Trophoblast cell (in vitro differentiated cells and primary cell): ENCODE measurements at regions not wholly inside any gene's neighbourhood (a gene's known extent, or its start where the extent isn't known, plus 50 kb on each side); places are given as distances from the start of the nearest gene placed in this dataset.

ENCODE experiments used
- DNase-seq, 2 donors: peaks; one replicate each; pipeline ENCODE4 v3.0.0-alpha.2; 2016
- H2AFZ ChIP-seq: 2 replicates; pipeline ENCODE4 v1.6.1; 2013; ENCODE audit warnings: low read length, moderate library complexity, mild to moderate bottlenecking; ENCODE audit not compliant: insufficient read depth, poor library complexity
- H2AK5ac ChIP-seq: 2 replicates; pipeline ENCODE4 v1.6.1; 2013; ENCODE audit warnings: mild to moderate bottlenecking, low read length
- H2BK120ac ChIP-seq: 2 replicates; pipeline ENCODE4 v1.6.1; 2013; ENCODE audit warnings: low read length, mild to moderate bottlenecking, moderate library complexity; ENCODE audit not compliant: insufficient read depth, poor library complexity
- H2BK12ac ChIP-seq: 2 replicates; pipeline ENCODE4 v1.6.1; 2013; ENCODE audit warnings: mild to moderate bottlenecking, low read length, moderate library complexity
- H2BK5ac ChIP-seq: 2 replicates; pipeline ENCODE4 v1.6.1; 2013; ENCODE audit warnings: low read length, low read depth, moderate library complexity, mild to moderate bottlenecking; ENCODE audit not compliant: poor library complexity
- H3K14ac ChIP-seq: 2 replicates; pipeline ENCODE4 v1.6.1; 2013; ENCODE audit warnings: mild to moderate bottlenecking, low read length
- H3K18ac ChIP-seq: 2 replicates; pipeline ENCODE4 v1.6.1; 2013; ENCODE audit warnings: mild to moderate bottlenecking, low read length
- H3K23ac ChIP-seq: 2 replicates; pipeline ENCODE4 v1.6.1; 2013; ENCODE audit warnings: low read length
- H3K27ac ChIP-seq: 2 replicates; pipeline ENCODE4 v1.5.1; 2013; ENCODE audit warnings: low read depth, mild to moderate bottlenecking, inconsistent platforms, low read length, moderate library complexity
- H3K27me3 ChIP-seq: 2 replicates; pipeline ENCODE4 v1.6.1; 2013; ENCODE audit warnings: inconsistent platforms, mild to moderate bottlenecking, low read length, moderate library complexity; ENCODE audit not compliant: insufficient read depth
- H3K36me3 ChIP-seq, 2 experiments: 1 replicate in 1 of 2; 2 replicates in 1 of 2; pipeline ENCODE4 v1.6.1; 2013; ENCODE audit warnings: low read length in 2 of 2, mild to moderate bottlenecking in 2 of 2, moderate library complexity in 1 of 2; ENCODE audit not compliant: insufficient read depth in 2 of 2, control insufficient read depth in 1 of 2
- H3K4ac ChIP-seq: 2 replicates; pipeline ENCODE4 v1.6.1; 2013; ENCODE audit warnings: low read depth, mild to moderate bottlenecking, low read length, moderate library complexity
- H3K4me1 ChIP-seq, 2 experiments: 1 replicate in 1 of 2; 2 replicates in 1 of 2; pipeline ENCODE4 v1.6.1; 2013; ENCODE audit warnings: low read length in 2 of 2, mild to moderate bottlenecking in 2 of 2, moderate library complexity in 1 of 2; ENCODE audit not compliant: insufficient read depth in 2 of 2, control insufficient read depth in 1 of 2
- H3K4me2 ChIP-seq: 2 replicates; pipeline ENCODE4 v1.6.1; 2013; ENCODE audit warnings: inconsistent platforms, mild to moderate bottlenecking, low read length, moderate library complexity
- H3K4me3 ChIP-seq: 2 replicates; pipeline ENCODE4 v1.5.1; 2013; ENCODE audit warnings: mild to moderate bottlenecking, low read depth, low read length, inconsistent platforms
- H3K79me1 ChIP-seq: one replicate; pipeline ENCODE4 v1.6.1; 2013; ENCODE audit warnings: low read length
- H3K79me2 ChIP-seq: 2 replicates; pipeline ENCODE4 v1.6.1; 2013; ENCODE audit warnings: low read length, mild to moderate bottlenecking; ENCODE audit not compliant: control insufficient read depth, insufficient read depth, poor library complexity
- H3K9ac ChIP-seq: 2 replicates; pipeline ENCODE4 v1.6.1; 2013; ENCODE audit warnings: mild to moderate bottlenecking, low read length
- H3K9me3 ChIP-seq: 2 replicates; pipeline ENCODE4 v1.6.1; 2013; ENCODE audit warnings: low read depth, mild to moderate bottlenecking, control low read depth, inconsistent platforms, low read length; ENCODE audit not compliant: insufficient read depth
- H4K12ac ChIP-seq: 2 replicates; pipeline ENCODE4 v1.6.1; 2013; ENCODE audit warnings: low read depth, mild to moderate bottlenecking, low read length, moderate library complexity
- H4K8ac ChIP-seq: 2 replicates; pipeline ENCODE4 v1.6.1; 2013; ENCODE audit warnings: low read depth, mild to moderate bottlenecking, low read length, moderate library complexity
- H4K91ac ChIP-seq: one replicate; pipeline ENCODE4 v1.6.1; 2013; ENCODE audit warnings: low read depth, mild to moderate bottlenecking, low read length, moderate library complexity
- WGBS: extraction: QIAGEN DNeasy Blood & Tissue Kit; methylation state at CpG from one replicate; pipeline ENCODE4 v1.1.7; 2013; ENCODE audit warnings: missing lambda C conversion rate; ENCODE audit not compliant: insufficient read length, insufficient coverage; ENCODE audit errors: extremely low coverage; 5-methylcytosine and 5-hydroxymethylcytosine counted together

DNA sequence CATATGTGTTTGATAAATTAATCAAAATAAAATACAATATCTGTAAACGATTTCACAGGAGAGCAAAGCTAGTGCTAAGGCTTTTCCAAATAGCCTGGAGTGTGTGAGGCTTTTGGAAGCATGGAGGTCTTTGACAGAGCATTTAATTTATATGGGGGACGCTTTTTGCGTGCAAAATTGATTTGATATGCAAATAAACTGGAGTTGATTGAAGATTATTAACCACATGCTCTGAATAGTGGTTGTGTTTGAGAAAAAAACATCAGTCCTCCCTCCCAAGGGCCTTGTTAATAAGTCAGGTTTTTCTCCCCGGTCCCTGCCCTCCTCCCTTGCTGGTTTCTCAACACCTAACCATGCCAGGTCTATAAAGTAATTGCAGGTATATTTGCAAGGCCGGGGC lies 85.1 kb upstream of the FGFR2 start:
- H3K4ac ChIP-seq, result no peak overlapping the region
- H4K91ac ChIP-seq, result no peak overlapping the region
- no peak overlapping the region for H2BK12ac ChIP-seq
- H3K4me2 ChIP-seq, result no peak overlapping the region
- H3K14ac ChIP-seq, result no peak overlapping the region
- no peak for DNase-seq
- H2BK120ac ChIP-seq, result no peak overlapping the region
- H4K12ac ChIP-seq, result no peak overlapping the region
- H2AK5ac ChIP-seq, result no peak overlapping the region
- no peak overlapping the region for H2AFZ ChIP-seq
- H3K27me3 ChIP-seq, result no peaks in the 10 kb centered on the region
- no peaks in the 10 kb centered on the region for H3K79me1 ChIP-seq
- no peaks in the 10 kb centered on the region for H3K79me2 ChIP-seq
- no peak overlapping the region for H3K27ac ChIP-seq
- no CpG with 5 or more reads among the region's 5 CpGs for WGBS
- H3K36me3 ChIP-seq, result no peaks in the 10 kb centered on the region
- H3K23ac ChIP-seq, result no peak overlapping the region
- H3K4me3 ChIP-seq, result no peak overlapping the region
- peaks cover 0 to 4% of the 10 kb centered on the region in 2 experiments for H3K4me1 ChIP-seq
- H3K18ac ChIP-seq, result no peak overlapping the region
- no peak overlapping the region for H2BK5ac ChIP-seq
- H3K9ac ChIP-seq, result no peak overlapping the region
- no peak overlapping the region for H4K8ac ChIP-seq
- peaks cover 3% of the 10 kb centered on the region for H3K9me3 ChIP-seq

DNA sequence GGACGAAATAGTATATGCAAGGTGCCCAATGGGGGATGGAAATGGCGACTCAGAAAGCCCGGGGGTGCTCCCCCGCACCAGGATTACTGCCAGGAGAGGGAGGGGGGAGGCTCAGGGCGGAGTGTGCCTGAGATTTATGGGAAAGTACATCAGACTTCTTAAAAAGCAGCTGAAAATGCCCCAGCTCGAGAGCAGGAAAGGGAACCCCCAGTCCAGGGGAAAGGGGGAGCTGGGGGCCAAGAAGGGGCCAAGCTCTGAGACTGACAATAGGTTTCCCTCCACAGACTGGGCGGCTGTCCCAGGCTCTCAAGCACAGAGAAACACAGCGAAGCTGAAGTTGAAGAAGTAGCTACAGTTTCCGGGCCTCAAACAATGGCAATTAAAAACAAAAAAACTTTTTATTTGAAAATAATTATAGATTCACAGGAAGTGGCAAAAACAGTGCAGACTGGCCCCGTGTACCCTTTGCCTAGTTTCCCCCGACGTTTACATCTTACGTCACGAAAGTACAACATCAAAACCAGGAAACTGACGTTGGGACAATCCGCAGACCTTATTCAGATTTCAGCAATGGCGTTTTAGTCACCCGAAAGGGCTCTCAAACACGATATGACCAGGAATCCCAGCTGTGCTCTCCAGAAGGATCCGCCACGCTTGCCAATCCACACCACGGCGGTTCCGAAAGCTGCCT lies 83.9 kb upstream of the FGFR2 start:
- Histone ChIP-seq H3K9me3 (peaks cover 5% of the 10 kb centered on the region), H3K23ac (no peak overlapping the region), H3K4me1 (peaks cover 0 to 4% of the 10 kb centered on the region in 2 experiments), H3K36me3 (no peaks in the 10 kb centered on the region), H4K91ac (peak overlapping the region; percentile 4), H2AFZ (no peak overlapping the region), H2BK12ac (no peak overlapping the region), H3K4me2 (no peak overlapping the region), H3K79me2 (no peaks in the 10 kb centered on the region), H3K9ac (no peak overlapping the region), H3K4ac (no peak overlapping the region), H3K27me3 (no peaks in the 10 kb centered on the region), H3K18ac (no peak overlapping the region), H4K12ac (no peak overlapping the region), H3K27ac (no peak overlapping the region), H3K79me1 (no peaks in the 10 kb centered on the region), H4K8ac (no peak overlapping the region), H2AK5ac (no peak overlapping the region), H3K4me3 (no peak overlapping the region), H3K14ac (no peak overlapping the region), H2BK5ac (no peak overlapping the region), H2BK120ac (peak overlapping the region; percentile 2)
- WGBS, result no CpG with 5 or more reads among the region's 24 CpGs
- DNase-seq, result peak in 1 of 2 donors; percentile 40

DNA sequence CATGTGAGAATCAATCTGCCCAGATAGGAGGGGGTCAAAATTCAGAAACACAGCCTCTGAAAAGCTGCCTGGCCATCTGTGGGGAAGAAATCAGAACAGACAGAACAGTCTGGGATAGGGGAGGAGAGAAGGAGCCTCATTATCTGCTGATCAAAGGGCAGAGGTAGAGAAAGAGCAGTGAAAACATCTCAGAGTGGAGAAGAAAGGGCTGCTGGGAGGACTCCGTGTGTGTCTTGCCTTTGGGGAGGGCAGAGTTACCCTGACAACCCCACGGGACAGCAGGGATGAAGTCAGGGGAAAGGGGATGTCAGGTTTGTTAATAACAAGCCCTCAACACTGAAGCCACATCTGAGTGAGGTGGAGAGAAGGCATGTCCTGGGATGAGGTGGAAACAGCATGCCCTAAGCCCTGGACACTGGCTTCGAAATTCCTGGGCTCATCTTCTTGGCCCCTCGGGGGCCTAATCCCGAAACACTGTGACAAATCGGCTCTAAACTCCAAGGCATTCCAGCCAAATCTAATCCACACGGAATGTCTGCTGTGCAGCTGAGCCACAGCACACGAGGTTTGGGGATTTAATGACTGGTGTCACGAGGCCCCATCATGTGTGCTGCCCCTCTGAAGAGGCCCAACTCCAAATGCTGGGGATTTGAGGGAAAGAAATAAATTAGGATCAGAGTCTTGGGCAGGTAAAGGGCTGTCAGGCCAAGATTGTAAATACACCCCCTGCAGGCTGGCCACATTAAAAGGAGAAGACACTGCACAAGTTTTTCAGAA lies 82.8 kb upstream of the FGFR2 start:
- Histone ChIP-seq H3K9me3 (peaks cover 5% of the 10 kb centered on the region), H3K36me3 (no peaks in the 10 kb centered on the region), H3K27ac (no peak overlapping the region), H4K12ac (no peak overlapping the region), H2BK5ac (no peak overlapping the region), H3K23ac (no peak overlapping the region), H2BK12ac (no peak overlapping the region), H3K14ac (no peak overlapping the region), H3K4me3 (no peak overlapping the region), H3K4me1 (peaks cover 0 to 4% of the 10 kb centered on the region in 2 experiments), H3K79me2 (no peaks in the 10 kb centered on the region), H2BK120ac (no peak overlapping the region), H3K9ac (no peak overlapping the region), H3K79me1 (no peaks in the 10 kb centered on the region), H4K91ac (peak overlapping the region; percentile 4), H2AFZ (no peak overlapping the region), H4K8ac (no peak overlapping the region), H3K4ac (no peak overlapping the region), H2AK5ac (no peak overlapping the region), H3K27me3 (no peaks in the 10 kb centered on the region), H3K18ac (no peak overlapping the region), H3K4me2 (no peak overlapping the region)
- no peak for DNase-seq
- no CpG with 5 or more reads among the region's 9 CpGs for WGBS

DNA sequence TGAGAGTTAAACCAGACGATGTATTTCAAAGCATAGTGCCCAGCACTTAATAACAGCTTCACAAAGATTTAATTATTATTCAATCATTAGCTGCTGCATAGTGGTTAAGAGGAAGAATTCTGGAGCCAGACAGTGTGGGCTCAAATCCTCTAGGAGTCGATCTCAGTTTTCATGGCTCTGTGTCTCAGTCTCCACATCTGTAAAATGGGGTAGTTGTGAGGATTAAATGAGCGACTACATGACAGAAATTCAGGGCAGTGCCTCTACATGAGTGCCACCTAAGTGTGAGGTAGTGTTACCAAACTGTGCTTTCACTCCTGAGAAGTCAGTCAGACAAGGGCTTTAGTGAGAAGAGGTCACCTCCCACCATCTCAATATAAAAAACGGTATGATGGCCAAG lies 81.7 kb upstream of the FGFR2 start:
- no peak overlapping the region for H3K9ac ChIP-seq
- no peaks in the 10 kb centered on the region for H3K79me2 ChIP-seq
- no peak overlapping the region for H2AK5ac ChIP-seq
- no peak overlapping the region for H4K8ac ChIP-seq
- no peak overlapping the region for H2BK120ac ChIP-seq
- H3K4me3 ChIP-seq, result no peak overlapping the region
- H3K4ac ChIP-seq, result no peak overlapping the region
- H3K4me2 ChIP-seq, result no peak overlapping the region
- H3K27ac ChIP-seq, result no peak overlapping the region
- no peak overlapping the region for H3K14ac ChIP-seq
- H3K4me1 ChIP-seq, result peaks cover 0 to 4% of the 10 kb centered on the region in 2 experiments
- H3K27me3 ChIP-seq, result no peaks in the 10 kb centered on the region
- WGBS, result no CpG with 5 or more reads among the region's 4 CpGs
- no peak overlapping the region for H2BK12ac ChIP-seq
- no peak for DNase-seq
- H3K9me3 ChIP-seq, result peaks cover 7% of the 10 kb centered on the region
- no peak overlapping the region for H4K91ac ChIP-seq
- no peak overlapping the region for H2BK5ac ChIP-seq
- no peak overlapping the region for H2AFZ ChIP-seq
- no peak overlapping the region for H4K12ac ChIP-seq
- no peaks in the 10 kb centered on the region for H3K36me3 ChIP-seq
- H3K79me1 ChIP-seq, result no peaks in the 10 kb centered on the region
- H3K23ac ChIP-seq, result no peak overlapping the region
- no peak overlapping the region for H3K18ac ChIP-seq
